Esophagus squamous epithelium (tissue), 5 donors: ENCODE measurements at regions not wholly inside any gene's neighbourhood (a gene's known extent, or its start where the extent isn't known, plus 50 kb on each side); places are given as distances from the start of the nearest gene placed in this dataset.

Experiments
- DNase-seq: peaks from one replicate; lab custom pipeline; 2025; lab: John Stamatoyannopoulos, UW
- H3K27ac ChIP-seq, 4 donors: fragments of 200-600 bp; sonication (generic); one replicate each; pipeline ENCODE4 v1.5.1; 2016 to 2019; ENCODE audit warnings: mild to moderate bottlenecking in 1 of 4
- H3K27me3 ChIP-seq, 4 donors: fragments of 200-600 bp; sonication (generic); 1 replicate in 3 of 4; 2 replicates in 1 of 4; pipeline versions ENCODE4 v1.5.1 to v1.6.0; 2017 to 2021; ENCODE audit warnings: antibody characterized with exemption in 1 of 4
- H3K36me3 ChIP-seq, 3 donors: fragments of 200-600 bp; sonication (generic); one replicate each; pipeline ENCODE4 v1.5.1; 2016 to 2019
- H3K4me1 ChIP-seq, 3 donors: fragments of 200-600 bp; sonication (generic); one replicate each; pipeline ENCODE4 v1.5.1; 2017 to 2019
- H3K4me3 ChIP-seq, 4 donors: fragments of 200-600 bp; sonication (generic); 1 replicate in 3 of 4; 2 replicates in 1 of 4; pipeline ENCODE4 v1.5.1; 2016 to 2019; ENCODE audit warnings: mild to moderate bottlenecking in 2 of 4, moderate library complexity in 1 of 4
- H3K9me3 ChIP-seq, 3 donors: fragments of 200-600 bp; sonication (generic); one replicate each; pipeline ENCODE4 v1.5.1; 2016 to 2019
- POLR2A ChIP-seq, 4 donors: fragments of 450-650 bp; IDR thresholded peaks; one replicate each; pipeline ENCODE4 v1.6.1; 2017; ENCODE audit warnings: antibody characterized with exemption in 4 of 4, mild to moderate bottlenecking in 4 of 4, moderate library complexity in 3 of 4
- WGBS, 2 donors: methylation state at CpG; one replicate each; pipeline ENCODE4 v1.1.5; 2018; 5-methylcytosine and 5-hydroxymethylcytosine counted together
- intact Hi-C: fragments of 100-400 bp; cut with DNase I; formaldehyde crosslinking; loops from one replicate; pipeline ENCODE4 v1.15.0; 2022
- TF ChIP-seq, protein P1 (sequence below), 6 experiments: fragments of 450-650 bp in 4 of 6; fragments of 200-600 bp in 2 of 6; sonication (generic) in 2 of 6; IDR thresholded peaks; one replicate each; pipeline ENCODE4 v1.5.1; 2016 to 2019; ENCODE audit warnings: antibody characterized with exemption in 6 of 6, mild to moderate bottlenecking in 4 of 6, moderate library complexity in 4 of 6
- donor health status: DM: yes; HTN: yes; CAD: no.

DNA sequence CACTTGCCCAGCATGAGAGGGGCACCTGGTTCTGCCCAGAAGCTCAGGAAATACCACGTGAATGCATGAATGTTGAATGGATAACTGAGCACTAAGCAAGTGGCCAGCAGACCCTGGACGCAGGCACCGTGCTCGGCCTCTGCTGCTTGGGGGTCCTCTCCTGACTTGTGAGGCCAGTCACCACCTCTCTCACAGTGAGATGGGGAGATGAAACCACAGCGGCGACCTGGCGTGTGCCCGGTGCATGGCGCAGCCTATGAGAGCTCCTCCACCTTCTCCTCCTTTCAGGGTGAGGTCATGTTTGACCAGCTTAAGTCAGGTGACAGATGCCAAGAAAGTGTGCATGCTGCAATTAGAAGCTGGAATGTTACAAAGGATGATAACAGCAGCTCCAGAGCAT, 75.5 kb downstream of the HMX1 start:
- DNase-seq = no peak
- WGBS, 2 donors = 50 to 85% methylated on average over 1 to 9 of the region's 9 CpGs
- Histone ChIP-seq H3K4me3 (no peak overlapping the region), H3K36me3 (no peaks in the 10 kb centered on the region), H3K27ac (no peak overlapping the region), H3K9me3 (no peaks in the 10 kb centered on the region), H3K4me1 (no peaks in the 10 kb centered on the region), H3K27me3 (peaks cover 0 to 25% (median 0%) of the 10 kb centered on the region in 4 donors)
- TF ChIP-seq, protein P1, sequence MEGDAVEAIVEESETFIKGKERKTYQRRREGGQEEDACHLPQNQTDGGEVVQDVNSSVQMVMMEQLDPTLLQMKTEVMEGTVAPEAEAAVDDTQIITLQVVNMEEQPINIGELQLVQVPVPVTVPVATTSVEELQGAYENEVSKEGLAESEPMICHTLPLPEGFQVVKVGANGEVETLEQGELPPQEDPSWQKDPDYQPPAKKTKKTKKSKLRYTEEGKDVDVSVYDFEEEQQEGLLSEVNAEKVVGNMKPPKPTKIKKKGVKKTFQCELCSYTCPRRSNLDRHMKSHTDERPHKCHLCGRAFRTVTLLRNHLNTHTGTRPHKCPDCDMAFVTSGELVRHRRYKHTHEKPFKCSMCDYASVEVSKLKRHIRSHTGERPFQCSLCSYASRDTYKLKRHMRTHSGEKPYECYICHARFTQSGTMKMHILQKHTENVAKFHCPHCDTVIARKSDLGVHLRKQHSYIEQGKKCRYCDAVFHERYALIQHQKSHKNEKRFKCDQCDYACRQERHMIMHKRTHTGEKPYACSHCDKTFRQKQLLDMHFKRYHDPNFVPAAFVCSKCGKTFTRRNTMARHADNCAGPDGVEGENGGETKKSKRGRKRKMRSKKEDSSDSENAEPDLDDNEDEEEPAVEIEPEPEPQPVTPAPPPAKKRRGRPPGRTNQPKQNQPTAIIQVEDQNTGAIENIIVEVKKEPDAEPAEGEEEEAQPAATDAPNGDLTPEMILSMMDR (IDR thresholded peaks at IDR 0.05) = no peak
- TF ChIP-seq POLR2A (IDR thresholded peaks at IDR 0.05) = no peak
- intact Hi-C loops = no loop called here

DNA sequence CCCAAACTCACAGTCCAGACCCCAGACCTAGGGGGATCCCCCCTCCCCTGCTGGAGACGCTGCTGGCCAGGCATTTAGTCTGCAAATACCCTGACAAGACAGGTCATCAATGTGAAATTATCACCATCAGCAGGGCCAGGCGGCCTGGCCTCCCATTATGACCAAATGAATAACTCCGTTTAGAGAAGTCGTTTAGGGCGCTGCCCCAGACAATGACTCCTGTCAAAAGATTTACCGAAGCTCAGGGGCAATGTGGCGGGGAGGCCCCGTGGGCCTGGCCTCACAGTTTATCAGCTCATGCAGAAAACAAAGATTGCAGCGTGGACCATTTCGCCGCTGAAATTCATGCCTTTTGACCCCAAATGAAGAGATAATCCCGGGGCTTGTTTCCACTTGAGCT, 76.5 kb downstream of the HMX1 start:
- Histone ChIP-seq H3K36me3 (no peaks in the 10 kb centered on the region), H3K9me3 (no peaks in the 10 kb centered on the region), H3K27ac (no peak overlapping the region), H3K4me3 (no peak overlapping the region), H3K27me3 (peaks cover 0 to 29% (median 0%) of the 10 kb centered on the region in 4 donors), H3K4me1 (no peaks in the 10 kb centered on the region)
- intact Hi-C loops = no loop called here
- 29 to 33% methylated on average over 4 to 11 of the region's 12 CpGs for WGBS, 2 donors
- TF ChIP-seq POLR2A (IDR thresholded peaks at IDR 0.05) = no peak
- TF ChIP-seq, protein P1 (IDR thresholded peaks at IDR 0.05) = no peak
- DNase-seq = no peak

DNA sequence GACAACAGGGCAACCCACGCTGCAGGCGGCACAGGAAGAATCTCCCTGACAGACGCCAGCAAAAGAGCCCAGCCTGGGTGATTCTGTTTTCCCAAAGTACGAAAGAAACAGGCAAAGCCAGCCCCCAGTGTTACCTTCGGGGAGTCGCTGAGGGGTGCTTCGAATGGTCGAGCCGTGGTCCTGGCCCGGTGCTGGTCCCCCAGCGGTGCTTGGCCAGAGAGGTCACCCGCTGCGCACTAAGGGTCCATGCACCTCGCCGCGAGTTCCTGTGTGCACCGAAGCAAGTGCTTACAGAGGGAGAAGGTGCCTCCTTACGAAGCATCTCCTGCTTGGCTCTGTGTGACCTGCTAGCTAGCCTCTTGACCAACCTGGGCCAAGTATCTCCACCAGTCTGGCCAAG, 77.1 kb downstream of the HMX1 start:
- Histone ChIP-seq H3K4me1 (no peaks in the 10 kb centered on the region), H3K27me3 (peaks cover 0 to 29% (median 0%) of the 10 kb centered on the region in 4 donors), H3K9me3 (no peaks in the 10 kb centered on the region), H3K4me3 (no peak overlapping the region), H3K36me3 (no peaks in the 10 kb centered on the region), H3K27ac (no peak overlapping the region)
- WGBS, 2 donors = 51 to 66% methylated on average over 2 to 4 of the region's 18 CpGs
- DNase-seq = no peak
- intact Hi-C loops = no loop called here
- TF ChIP-seq POLR2A (IDR thresholded peaks at IDR 0.05) = no peak
- TF ChIP-seq, protein P1 (IDR thresholded peaks at IDR 0.05) = no peak

DNA sequence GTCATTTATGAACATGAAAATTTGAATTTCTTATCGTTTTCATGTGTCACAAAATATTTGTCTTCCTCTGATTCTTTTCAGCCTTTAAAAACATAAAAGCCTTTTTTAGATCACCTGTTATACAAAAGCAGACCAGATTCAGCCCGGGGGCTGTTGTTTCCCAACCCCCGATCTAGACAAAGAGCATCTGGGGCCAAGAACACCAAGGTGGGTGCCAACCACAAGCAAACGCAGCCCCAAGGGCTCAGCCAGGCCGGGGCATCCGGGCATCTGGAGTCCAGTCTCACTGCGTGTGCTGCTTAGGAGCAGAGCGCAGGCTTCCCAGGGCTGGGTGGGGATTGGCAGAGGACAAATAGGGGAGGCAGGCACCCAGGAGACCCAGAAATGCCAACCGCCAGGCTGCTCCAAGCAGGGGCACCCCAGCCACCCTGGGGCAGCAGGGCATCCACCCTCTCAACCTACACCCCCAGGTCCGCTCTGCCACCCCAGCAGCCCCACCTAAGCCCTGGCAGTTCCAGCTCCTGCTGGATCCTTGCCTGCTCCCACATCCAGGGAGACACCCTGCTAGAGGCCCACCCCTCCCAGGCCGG, 78.0 kb downstream of the HMX1 start:
- no peak overlapping the region for H3K4me3 ChIP-seq
- no peak overlapping the region for H3K27ac ChIP-seq
- no peaks in the 10 kb centered on the region for H3K4me1 ChIP-seq
- no peaks in the 10 kb centered on the region for H3K36me3 ChIP-seq
- intact Hi-C loops = no loop called here
- no peak for DNase-seq
- peaks cover 0 to 29% (median 0%) of the 10 kb centered on the region in 4 donors for H3K27me3 ChIP-seq
- H3K9me3 ChIP-seq = no peaks in the 10 kb centered on the region
- WGBS, 2 donors = 56 to 65% methylated on average over 2 to 6 of the region's 11 CpGs
- TF ChIP-seq, protein P1 (IDR thresholded peaks at IDR 0.05) = no peak
- no peak for TF ChIP-seq POLR2A (IDR thresholded peaks at IDR 0.05)

DNA sequence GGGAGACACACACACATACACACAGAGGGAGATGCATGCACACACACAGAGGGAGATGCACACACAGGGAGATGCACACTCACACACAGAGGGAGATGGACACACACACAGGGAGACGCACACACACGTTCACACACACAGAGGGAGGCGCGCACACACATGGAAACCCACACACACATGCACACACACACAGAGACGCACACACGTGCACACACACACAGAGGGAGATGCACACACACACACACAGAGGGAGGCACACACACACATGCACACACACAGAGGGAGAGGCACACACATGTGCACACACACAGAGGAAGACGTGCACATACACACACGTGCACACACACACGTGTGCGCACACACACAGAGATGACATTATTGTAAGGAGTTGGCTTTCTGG, 79.1 kb downstream of the HMX1 start:
- intact Hi-C loops = no loop called here
- H3K27ac ChIP-seq = no peak overlapping the region
- no peaks in the 10 kb centered on the region for H3K9me3 ChIP-seq
- peaks cover 0 to 29% (median 0%) of the 10 kb centered on the region in 4 donors for H3K27me3 ChIP-seq
- H3K4me1 ChIP-seq = no peaks in the 10 kb centered on the region
- no peaks in the 10 kb centered on the region for H3K36me3 ChIP-seq
- 88 to 93% methylated on average over 3 to 5 of the region's 10 CpGs for WGBS, 2 donors
- no peak overlapping the region for H3K4me3 ChIP-seq
- no peak for DNase-seq
- TF ChIP-seq, protein P1 (IDR thresholded peaks at IDR 0.05) = no peak
